RWPE2 (cell line): ENCODE measurements at regions not wholly inside any gene's neighbourhood (a gene's known extent, or its start where the extent isn't known, plus 50 kb on each side); places are given as distances from the start of the nearest gene placed in this dataset.

Experiments
- ATAC-seq: fragments of 200-7000 bp; cut with Tn5 transposase; 3 replicates; pipeline ENCODE4 v1.9.1; 2021; ENCODE audit warnings: low read depth
- DNase-seq: peaks from one replicate; pipeline ENCODE4 v3.0.0-alpha.2; 2020; ENCODE audit warnings: low spot score
- H3K27ac ChIP-seq: fragments of 450-650 bp; 2 replicates; pipeline ENCODE4 v1.5.1; 2017; ENCODE audit warnings: mild to moderate bottlenecking; ENCODE audit not compliant: poor library complexity, severe bottlenecking
- H3K27me3 ChIP-seq: fragments of 250-450 bp; sonication (Bioruptor Pico); 2 replicates; pipeline ENCODE4 v1.5.1; 2021; ENCODE audit warnings: mild to moderate bottlenecking, moderate library complexity; ENCODE audit not compliant: insufficient read depth, poor library complexity, severe bottlenecking
- H3K36me3 ChIP-seq: fragments of 250-450 bp; sonication (Bioruptor Pico); 2 replicates; pipeline ENCODE4 v1.5.1; 2020; ENCODE audit warnings: low read depth, mild to moderate bottlenecking, moderate library complexity
- H3K4me1 ChIP-seq: fragments of 250-450 bp; sonication (Bioruptor Pico); 2 replicates; pipeline ENCODE4 v1.5.1; 2021; ENCODE audit warnings: mild to moderate bottlenecking, moderate library complexity; ENCODE audit not compliant: insufficient read depth, poor library complexity, severe bottlenecking
- H3K4me3 ChIP-seq: fragments of 250-450 bp; sonication (Bioruptor Pico); 2 replicates; pipeline ENCODE4 v1.5.1; 2021; ENCODE audit warnings: mild to moderate bottlenecking, moderate library complexity; ENCODE audit not compliant: severe bottlenecking
- H3K9me3 ChIP-seq: fragments of 250-450 bp; sonication (Bioruptor Pico); 2 replicates; pipeline ENCODE4 v1.5.1; 2021; ENCODE audit warnings: mild to moderate bottlenecking, moderate library complexity; ENCODE audit not compliant: severe bottlenecking
- CTCF ChIP-seq: fragments of 450-650 bp; IDR thresholded peaks from one replicate; pipeline ENCODE4 v1.5.1; 2017; ENCODE audit warnings: mild to moderate bottlenecking, moderate library complexity; ENCODE audit not compliant: poor library complexity, severe bottlenecking

- ATAC-seq: no peak
- TF ChIP-seq CTCF: no peak
- no peak for DNase-seq
Measured at GRCh38 chr3:148451969-148452368, 245.7 kb upstream of the AGTR1 start.

GRCh38 chr3:148453781-148454191 is 243.9 kb upstream of the AGTR1 start:
- H3K36me3 ChIP-seq: no peaks in the 10 kb centered on the region
- no peak for DNase-seq
- no peak overlapping the region for H3K27ac ChIP-seq
- H3K9me3 ChIP-seq: no peaks in the 10 kb centered on the region
- ATAC-seq: no peak
- H3K27me3 ChIP-seq: no peaks in the 10 kb centered on the region
- no peak overlapping the region for H3K4me3 ChIP-seq
- no peak for TF ChIP-seq CTCF
- H3K4me1 ChIP-seq: no peaks in the 10 kb centered on the region

More at GRCh38 chr3:148451969-148452368, 245.7 kb upstream of the AGTR1 start:
- H3K4me1 ChIP-seq: no peaks in the 10 kb centered on the region
- H3K9me3 ChIP-seq: no peaks in the 10 kb centered on the region
- H3K27me3 ChIP-seq: peaks cover 3% of the 10 kb centered on the region
- H3K36me3 ChIP-seq: no peaks in the 10 kb centered on the region
- H3K4me3 ChIP-seq: no peak overlapping the region
- no peak overlapping the region for H3K27ac ChIP-seq

- ATAC-seq (no peak), DNase-seq (no peak)
- no peak for TF ChIP-seq CTCF
- Histone ChIP-seq H3K27ac (no peak overlapping the region), H3K4me3 (no peak overlapping the region), H3K36me3 (no peaks in the 10 kb centered on the region), H3K4me1 (no peaks in the 10 kb centered on the region), H3K9me3 (no peaks in the 10 kb centered on the region), H3K27me3 (no peaks in the 10 kb centered on the region)
Measured at GRCh38 chr3:148455098-148455497, 242.6 kb upstream of the AGTR1 start.

GRCh38 chr3:148457886-148458285 is 239.8 kb upstream of the AGTR1 start:
- TF ChIP-seq CTCF: no peak
- no peaks in the 10 kb centered on the region for H3K4me1 ChIP-seq
- H3K27ac ChIP-seq: no peak overlapping the region
- no peaks in the 10 kb centered on the region for H3K9me3 ChIP-seq
- DNase-seq: no peak
- no peaks in the 10 kb centered on the region for H3K36me3 ChIP-seq
- no peak overlapping the region for H3K4me3 ChIP-seq
- ATAC-seq: no peak
- no peaks in the 10 kb centered on the region for H3K27me3 ChIP-seq

GRCh38 chr3:148459931-148460513 is 237.7 kb upstream of the AGTR1 start:
- TF ChIP-seq CTCF: peak; percentile 23
- H3K27ac ChIP-seq: no peak overlapping the region
- no peak for ATAC-seq
- H3K9me3 ChIP-seq: no peaks in the 10 kb centered on the region
- no peaks in the 10 kb centered on the region for H3K27me3 ChIP-seq
- H3K4me1 ChIP-seq: no peaks in the 10 kb centered on the region
- no peaks in the 10 kb centered on the region for H3K36me3 ChIP-seq
- no peak overlapping the region for H3K4me3 ChIP-seq
- no peak for DNase-seq
